ENCODE measurements at regions not wholly inside any gene's neighbourhood (a gene's known extent, or its start where the extent isn't known, plus 50 kb on each side); places are given as distances from the start of the nearest gene placed in this dataset.

DNA sequence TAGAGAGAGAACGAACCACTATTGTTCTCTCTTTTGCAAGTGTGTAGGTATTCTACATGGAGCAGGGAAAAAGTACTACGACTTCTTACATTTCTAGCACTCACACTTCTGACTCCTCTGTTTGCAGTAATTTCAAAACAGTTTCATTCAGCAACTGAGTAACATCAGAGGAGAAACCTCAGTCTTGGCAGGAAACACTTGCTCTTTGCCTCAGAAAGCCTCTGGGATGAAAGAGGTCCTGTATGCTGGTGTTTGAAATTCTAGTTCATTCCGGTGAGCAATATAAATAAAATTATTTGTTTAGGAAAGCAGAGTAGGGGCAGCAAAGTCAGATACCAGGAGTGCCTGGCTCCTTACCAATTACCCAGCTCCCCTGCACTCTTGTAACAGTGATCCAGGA lies 595.5 kb downstream of the TBC1D4 start:
- H3K27ac ChIP-seq (ENCODE audit: low read depth, low read length) = no peak overlapping the region
- peak overlapping the region; percentile 40 for H2AFZ ChIP-seq (ENCODE audit: low read length, unreplicated experiment)
- no peak overlapping the region for H3K4me3 ChIP-seq (ENCODE audit: low read depth, low read length)
- no peaks in the 10 kb centered on the region for H3K27me3 ChIP-seq (ENCODE audit: insufficient read depth, low read length)
- no peaks in the 10 kb centered on the region for H3K79me2 ChIP-seq (ENCODE audit: control insufficient read depth, insufficient read depth, low read length, unreplicated experiment)
- peaks cover 20% of the 10 kb centered on the region for H3K4me1 ChIP-seq (ENCODE audit: control insufficient read depth, insufficient read depth, low read length, unreplicated experiment)
- no peaks in the 10 kb centered on the region for H3K36me3 ChIP-seq (ENCODE audit: insufficient read depth, low read length)

DNA sequence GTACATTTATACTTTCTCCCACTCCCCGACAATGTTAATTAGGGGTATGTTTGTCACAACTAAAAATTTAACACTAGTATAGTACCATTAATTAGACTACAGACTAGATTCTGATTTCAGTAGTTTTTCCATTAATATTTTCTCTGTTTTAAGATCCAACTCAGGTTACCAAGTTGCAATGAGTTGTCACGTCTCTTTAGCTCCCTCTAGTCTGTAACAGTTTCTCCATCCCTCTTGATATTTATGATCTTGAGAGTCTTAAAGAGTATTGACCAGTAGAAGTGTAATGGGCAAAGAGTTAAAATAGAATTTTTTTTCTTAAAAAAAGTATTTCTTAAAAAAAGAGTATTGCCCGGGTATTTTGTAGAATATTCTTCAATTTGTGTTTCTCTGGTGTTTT lies 598.1 kb downstream of the TBC1D4 start:
- no peaks in the 10 kb centered on the region for H3K27me3 ChIP-seq (ENCODE audit: insufficient read depth, low read length)
- H3K4me3 ChIP-seq (ENCODE audit: low read depth, low read length) = no peak overlapping the region
- H3K79me2 ChIP-seq (ENCODE audit: control insufficient read depth, insufficient read depth, low read length, unreplicated experiment) = no peaks in the 10 kb centered on the region
- no peaks in the 10 kb centered on the region for H3K36me3 ChIP-seq (ENCODE audit: insufficient read depth, low read length)
- no peak overlapping the region for H2AFZ ChIP-seq (ENCODE audit: low read length, unreplicated experiment)
- H3K4me1 ChIP-seq (ENCODE audit: control insufficient read depth, insufficient read depth, low read length, unreplicated experiment) = peaks cover 7% of the 10 kb centered on the region
- no peak overlapping the region for H3K27ac ChIP-seq (ENCODE audit: low read depth, low read length)

DNA sequence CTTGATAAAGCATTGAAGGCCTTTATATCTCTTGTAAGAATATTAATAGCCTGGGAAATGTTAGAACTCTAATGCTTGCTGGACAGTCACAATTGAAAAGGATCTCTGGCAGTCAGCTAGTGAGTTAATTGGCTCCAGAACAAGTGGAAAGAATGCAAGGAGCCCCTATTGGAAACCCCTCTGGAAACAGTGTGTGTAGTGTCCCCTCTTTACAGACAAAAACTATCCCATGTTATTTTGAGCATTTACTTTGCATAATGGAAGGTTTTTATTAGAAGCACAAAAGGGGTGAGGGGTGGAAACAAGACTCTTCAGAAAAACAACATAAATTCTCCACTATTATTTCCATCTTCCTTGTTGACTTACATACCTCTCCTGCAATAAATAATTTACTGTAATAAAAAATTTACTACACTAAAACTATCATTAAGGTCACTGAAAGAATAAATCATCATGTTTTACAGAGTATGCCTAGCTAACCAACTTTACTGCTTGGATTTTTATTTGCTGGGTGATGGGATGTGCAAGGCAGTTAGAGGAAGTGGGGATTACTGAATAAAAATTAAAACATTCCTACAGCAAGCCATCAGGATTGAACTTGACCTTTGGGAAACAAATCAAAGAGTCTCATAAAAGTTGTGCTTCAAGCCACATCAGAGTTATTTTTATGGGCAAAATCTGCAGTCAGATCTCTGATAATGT lies 610.4 kb downstream of the TBC1D4 start:
- Histone ChIP-seq H3K36me3 (ENCODE audit: insufficient read depth, low read length) (peaks cover 3% of the 10 kb centered on the region; the same call in 1 of the 2 replicates), H3K79me2 (ENCODE audit: control insufficient read depth, insufficient read depth, low read length, unreplicated experiment) (no peaks in the 10 kb centered on the region), H3K4me1 (ENCODE audit: control insufficient read depth, insufficient read depth, low read length, unreplicated experiment) (peaks cover 37% of the 10 kb centered on the region), H3K27me3 (ENCODE audit: insufficient read depth, low read length) (no peaks in the 10 kb centered on the region), H3K27ac (ENCODE audit: low read depth, low read length) (no peak overlapping the region), H2AFZ (ENCODE audit: low read length, unreplicated experiment) (no peak overlapping the region), H3K4me3 (ENCODE audit: low read depth, low read length) (no peak overlapping the region)

DNA sequence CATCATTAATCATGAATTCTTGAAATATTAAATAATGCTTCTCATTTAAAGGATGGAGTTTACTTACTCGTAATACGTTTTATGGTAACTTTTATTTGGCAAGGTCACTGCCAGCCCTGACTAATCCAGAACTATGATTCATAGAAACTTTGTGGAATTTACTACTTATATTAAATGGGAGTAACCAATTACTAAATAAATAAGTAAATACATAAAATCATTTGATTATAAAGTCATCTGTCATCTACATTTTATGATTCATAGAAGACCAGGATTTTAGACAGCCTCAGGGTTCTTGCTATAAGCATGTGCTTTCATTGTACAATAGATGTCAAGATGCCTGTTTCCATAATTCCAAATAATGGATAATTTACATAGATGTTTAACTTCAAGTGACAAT lies 611.1 kb downstream of the TBC1D4 start:
- no peaks in the 10 kb centered on the region for H3K27me3 ChIP-seq (ENCODE audit: insufficient read depth, low read length)
- peaks cover 3% of the 10 kb centered on the region; the same call in 1 of the 2 replicates for H3K36me3 ChIP-seq (ENCODE audit: insufficient read depth, low read length)
- no peaks in the 10 kb centered on the region for H3K79me2 ChIP-seq (ENCODE audit: control insufficient read depth, insufficient read depth, low read length, unreplicated experiment)
- 0 out of 2 replicates have a peak overlapping the region, but pooled peaks have one; percentile 24 for H3K4me3 ChIP-seq (ENCODE audit: low read depth, low read length)
- peaks cover 37% of the 10 kb centered on the region for H3K4me1 ChIP-seq (ENCODE audit: control insufficient read depth, insufficient read depth, low read length, unreplicated experiment)
- no peak overlapping the region for H2AFZ ChIP-seq (ENCODE audit: low read length, unreplicated experiment)
- peak overlapping the region; percentile 47 for H3K27ac ChIP-seq (ENCODE audit: low read depth, low read length)

DNA sequence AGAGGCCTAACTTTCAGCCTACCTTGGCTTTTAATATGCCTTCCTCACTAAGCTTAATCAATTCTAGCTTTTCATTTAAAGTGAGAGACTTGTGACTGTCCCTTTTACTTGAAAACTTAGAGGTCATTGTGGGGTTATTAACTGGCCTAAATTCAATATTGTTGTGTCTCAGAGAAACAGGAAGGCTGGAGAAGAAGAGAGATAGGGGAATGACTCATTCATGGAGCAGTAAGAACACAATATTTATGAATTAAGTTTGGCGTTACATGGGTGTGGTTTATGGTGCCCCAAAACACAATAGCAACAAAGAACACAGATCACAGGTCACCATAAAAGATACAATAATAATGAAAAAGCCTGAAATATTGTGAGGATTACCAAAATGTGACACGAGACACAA lies 612.1 kb downstream of the TBC1D4 start:
- H3K27ac ChIP-seq (ENCODE audit: low read depth, low read length) = peak overlapping the region; percentile 47
- peaks cover 37% of the 10 kb centered on the region for H3K4me1 ChIP-seq (ENCODE audit: control insufficient read depth, insufficient read depth, low read length, unreplicated experiment)
- H3K27me3 ChIP-seq (ENCODE audit: insufficient read depth, low read length) = no peaks in the 10 kb centered on the region

DNA sequence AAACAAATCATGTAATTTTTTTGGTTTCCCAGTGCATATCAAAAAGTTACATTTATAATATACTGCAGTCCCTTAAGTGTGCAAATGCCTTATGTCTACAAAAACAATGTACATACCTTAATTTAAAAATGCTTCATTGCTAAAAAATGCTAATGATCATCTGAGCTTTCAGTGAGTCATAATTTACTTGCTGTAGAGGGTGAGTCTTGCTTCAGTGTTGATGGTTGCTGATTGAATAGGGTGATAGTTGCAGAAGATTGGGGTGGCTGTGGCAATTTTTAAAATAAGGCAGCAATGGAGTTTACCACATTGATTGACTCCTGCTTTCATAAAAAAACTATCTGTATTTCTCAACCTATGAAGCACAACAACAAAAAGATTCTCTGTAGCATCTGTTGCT lies 613.9 kb downstream of the TBC1D4 start:
- H3K79me2 ChIP-seq (ENCODE audit: control insufficient read depth, insufficient read depth, low read length, unreplicated experiment) = no peaks in the 10 kb centered on the region
- peaks cover 37% of the 10 kb centered on the region for H3K4me1 ChIP-seq (ENCODE audit: control insufficient read depth, insufficient read depth, low read length, unreplicated experiment)
- no peaks in the 10 kb centered on the region for H3K27me3 ChIP-seq (ENCODE audit: insufficient read depth, low read length)
- H2AFZ ChIP-seq (ENCODE audit: low read length, unreplicated experiment) = no peak overlapping the region
- H3K4me3 ChIP-seq (ENCODE audit: low read depth, low read length) = no peak overlapping the region
- peaks cover 3% of the 10 kb centered on the region; the same call in 1 of the 2 replicates for H3K36me3 ChIP-seq (ENCODE audit: insufficient read depth, low read length)
- peak overlapping the region; percentile 48 for H3K27ac ChIP-seq (ENCODE audit: low read depth, low read length)

More for the DNA sequence above, 612.1 kb downstream of the TBC1D4 start:
- H3K4me3 ChIP-seq (ENCODE audit: low read depth, low read length) = peak overlapping the region; percentile 5; the same call in 1 of the 2 replicates
- no peaks in the 10 kb centered on the region for H3K79me2 ChIP-seq (ENCODE audit: control insufficient read depth, insufficient read depth, low read length, unreplicated experiment)
- H3K36me3 ChIP-seq (ENCODE audit: insufficient read depth, low read length) = peaks cover 3% of the 10 kb centered on the region; the same call in 1 of the 2 replicates
- no peak overlapping the region for H2AFZ ChIP-seq (ENCODE audit: low read length, unreplicated experiment)

DNA sequence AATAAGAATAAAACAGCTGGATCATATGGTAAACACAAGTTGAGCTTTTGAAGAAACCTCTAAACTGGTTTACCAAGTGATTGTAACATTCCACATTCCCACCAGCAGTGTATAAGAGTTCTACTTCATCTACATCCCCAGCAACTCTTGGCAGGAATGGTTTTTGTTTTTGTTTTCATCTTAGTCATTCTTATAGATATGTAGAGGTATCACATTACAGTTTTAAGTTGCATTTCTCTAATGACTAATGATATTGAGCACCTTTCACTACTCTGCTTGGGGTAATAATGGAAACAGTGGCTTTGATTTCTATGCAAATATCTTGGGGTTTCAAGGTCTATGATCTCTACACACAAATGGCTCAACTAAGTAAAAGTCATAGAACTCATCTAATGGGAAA lies 614.5 kb downstream of the TBC1D4 start:
- H2AFZ ChIP-seq (ENCODE audit: low read length, unreplicated experiment) = no peak overlapping the region
- H3K27ac ChIP-seq (ENCODE audit: low read depth, low read length) = peak overlapping the region; percentile 48
- H3K27me3 ChIP-seq (ENCODE audit: insufficient read depth, low read length) = no peaks in the 10 kb centered on the region
- no peaks in the 10 kb centered on the region for H3K79me2 ChIP-seq (ENCODE audit: control insufficient read depth, insufficient read depth, low read length, unreplicated experiment)
- no peak overlapping the region for H3K4me3 ChIP-seq (ENCODE audit: low read depth, low read length)
- H3K36me3 ChIP-seq (ENCODE audit: insufficient read depth, low read length) = peaks cover 3% of the 10 kb centered on the region; the same call in 1 of the 2 replicates
- peaks cover 37% of the 10 kb centered on the region for H3K4me1 ChIP-seq (ENCODE audit: control insufficient read depth, insufficient read depth, low read length, unreplicated experiment)

DNA sequence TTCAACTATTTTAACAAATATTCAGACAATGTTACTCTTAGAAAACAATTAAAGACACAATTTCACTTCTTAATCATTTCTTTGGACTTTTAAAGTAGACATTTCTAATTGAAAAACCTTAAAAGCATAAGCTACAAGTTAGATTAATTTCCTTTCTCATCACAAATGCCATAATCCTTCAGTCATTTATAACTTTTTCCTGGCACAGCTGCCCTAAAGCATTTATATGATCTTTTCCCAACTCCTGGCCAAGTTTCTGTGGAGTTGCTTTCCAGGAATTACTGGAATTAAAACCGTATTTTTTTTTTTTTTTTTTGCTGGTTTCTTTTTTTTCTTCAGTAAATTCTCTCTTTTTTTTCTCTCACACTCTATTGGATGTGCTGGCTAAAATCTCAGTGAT lies 615.9 kb downstream of the TBC1D4 start:
- no peak overlapping the region for H3K27ac ChIP-seq (ENCODE audit: low read depth, low read length)
- no peaks in the 10 kb centered on the region for H3K27me3 ChIP-seq (ENCODE audit: insufficient read depth, low read length)
- no peak overlapping the region for H3K4me3 ChIP-seq (ENCODE audit: low read depth, low read length)
- no peaks in the 10 kb centered on the region for H3K79me2 ChIP-seq (ENCODE audit: control insufficient read depth, insufficient read depth, low read length, unreplicated experiment)
- H2AFZ ChIP-seq (ENCODE audit: low read length, unreplicated experiment) = no peak overlapping the region
- H3K36me3 ChIP-seq (ENCODE audit: insufficient read depth, low read length) = peaks cover 3% of the 10 kb centered on the region; the same call in 1 of the 2 replicates
- peaks cover 33% of the 10 kb centered on the region for H3K4me1 ChIP-seq (ENCODE audit: control insufficient read depth, insufficient read depth, low read length, unreplicated experiment)

DNA sequence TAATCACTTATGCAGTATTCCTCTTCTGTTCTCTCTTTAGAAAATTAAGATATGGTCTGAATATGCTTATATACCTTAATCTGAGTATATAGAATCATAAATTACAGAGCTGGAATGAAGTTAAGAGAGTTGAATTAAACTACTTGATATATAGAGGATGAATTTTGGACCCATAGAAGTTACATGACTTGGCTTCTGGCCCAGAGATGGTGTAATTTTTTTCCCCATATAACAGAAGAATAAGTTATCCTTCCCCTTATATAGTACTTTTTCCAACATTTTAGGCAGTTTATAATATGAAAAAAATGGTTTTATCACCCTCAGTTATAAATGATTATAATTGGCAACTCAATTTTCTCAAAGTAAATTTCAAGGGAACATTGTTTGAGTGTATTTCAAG lies 616.3 kb downstream of the TBC1D4 start:
- Histone ChIP-seq H3K4me1 (ENCODE audit: control insufficient read depth, insufficient read depth, low read length, unreplicated experiment) (peaks cover 29% of the 10 kb centered on the region), H3K27me3 (ENCODE audit: insufficient read depth, low read length) (no peaks in the 10 kb centered on the region), H3K36me3 (ENCODE audit: insufficient read depth, low read length) (peaks cover 3% of the 10 kb centered on the region; the same call in 1 of the 2 replicates), H3K79me2 (ENCODE audit: control insufficient read depth, insufficient read depth, low read length, unreplicated experiment) (no peaks in the 10 kb centered on the region), H2AFZ (ENCODE audit: low read length, unreplicated experiment) (no peak overlapping the region), H3K4me3 (ENCODE audit: low read depth, low read length) (no peak overlapping the region), H3K27ac (ENCODE audit: low read depth, low read length) (no peak overlapping the region)

DNA sequence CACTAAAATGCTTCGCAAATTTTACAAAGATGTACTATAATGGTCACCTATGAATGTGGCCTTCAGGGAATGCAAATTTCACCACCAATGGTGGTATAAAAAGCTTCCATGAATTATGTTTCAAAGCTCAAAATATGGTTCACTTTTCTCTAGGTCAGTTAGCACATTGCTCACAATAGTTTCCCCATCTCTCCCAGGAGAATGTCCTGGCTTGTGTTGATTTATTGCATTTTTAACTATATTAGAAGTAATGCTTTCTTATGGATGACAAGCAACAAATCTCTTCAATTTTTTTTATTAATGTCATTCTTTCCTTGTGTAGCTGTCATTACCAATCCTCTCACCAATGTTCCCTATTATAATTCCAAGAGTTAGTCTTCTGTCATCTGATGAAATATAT lies 621.2 kb downstream of the TBC1D4 start:
- Histone ChIP-seq H3K27me3 (ENCODE audit: insufficient read depth, low read length) (no peaks in the 10 kb centered on the region), H3K79me2 (ENCODE audit: control insufficient read depth, insufficient read depth, low read length, unreplicated experiment) (no peaks in the 10 kb centered on the region), H2AFZ (ENCODE audit: low read length, unreplicated experiment) (no peak overlapping the region), H3K4me3 (ENCODE audit: low read depth, low read length) (no peak overlapping the region), H3K4me1 (ENCODE audit: control insufficient read depth, insufficient read depth, low read length, unreplicated experiment) (no peaks in the 10 kb centered on the region), H3K27ac (ENCODE audit: low read depth, low read length) (no peak overlapping the region), H3K36me3 (ENCODE audit: insufficient read depth, low read length) (no peaks in the 10 kb centered on the region)

DNA sequence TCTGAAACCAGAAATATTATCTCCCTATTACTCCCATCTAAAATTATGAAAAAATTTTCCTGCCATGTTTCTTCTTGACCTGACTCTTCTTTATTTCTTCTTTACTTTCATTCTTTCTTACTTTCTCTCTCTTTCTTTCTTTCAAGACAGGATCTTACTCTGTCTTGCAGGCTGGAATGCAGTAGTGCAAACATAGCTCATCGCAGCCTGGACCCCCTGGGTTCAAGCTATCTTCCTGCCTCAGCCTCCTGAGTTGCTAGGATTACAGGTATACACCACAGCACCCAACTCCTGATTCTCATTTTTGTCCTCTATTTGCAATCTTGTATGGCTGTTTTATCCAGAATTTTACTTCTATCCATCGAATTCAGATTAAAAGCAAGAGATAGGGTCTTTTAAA lies 631.1 kb downstream of the TBC1D4 start:
- no peaks in the 10 kb centered on the region for H3K36me3 ChIP-seq (ENCODE audit: insufficient read depth, low read length)
- no peaks in the 10 kb centered on the region for H3K27me3 ChIP-seq (ENCODE audit: insufficient read depth, low read length)
- no peak overlapping the region for H3K27ac ChIP-seq (ENCODE audit: low read depth, low read length)
- H2AFZ ChIP-seq (ENCODE audit: low read length, unreplicated experiment) = no peak overlapping the region
- no peaks in the 10 kb centered on the region for H3K4me1 ChIP-seq (ENCODE audit: control insufficient read depth, insufficient read depth, low read length, unreplicated experiment)
- no peaks in the 10 kb centered on the region for H3K79me2 ChIP-seq (ENCODE audit: control insufficient read depth, insufficient read depth, low read length, unreplicated experiment)
- H3K4me3 ChIP-seq (ENCODE audit: low read depth, low read length) = no peak overlapping the region

Data from ACC112 (cell line).